ENCODE measurements at regions not wholly inside any gene's neighbourhood (a gene's known extent, or its start where the extent isn't known, plus 50 kb on each side); places are given as distances from the start of the nearest gene placed in this dataset.
A peak's percentile ranks its signal among the peaks of the same experiment; 100 is the strongest.

GRCh38 chr2:79259959-79260358 is 100.4 kb upstream of the REG3A start:
- TF ChIP-seq, protein P1, sequence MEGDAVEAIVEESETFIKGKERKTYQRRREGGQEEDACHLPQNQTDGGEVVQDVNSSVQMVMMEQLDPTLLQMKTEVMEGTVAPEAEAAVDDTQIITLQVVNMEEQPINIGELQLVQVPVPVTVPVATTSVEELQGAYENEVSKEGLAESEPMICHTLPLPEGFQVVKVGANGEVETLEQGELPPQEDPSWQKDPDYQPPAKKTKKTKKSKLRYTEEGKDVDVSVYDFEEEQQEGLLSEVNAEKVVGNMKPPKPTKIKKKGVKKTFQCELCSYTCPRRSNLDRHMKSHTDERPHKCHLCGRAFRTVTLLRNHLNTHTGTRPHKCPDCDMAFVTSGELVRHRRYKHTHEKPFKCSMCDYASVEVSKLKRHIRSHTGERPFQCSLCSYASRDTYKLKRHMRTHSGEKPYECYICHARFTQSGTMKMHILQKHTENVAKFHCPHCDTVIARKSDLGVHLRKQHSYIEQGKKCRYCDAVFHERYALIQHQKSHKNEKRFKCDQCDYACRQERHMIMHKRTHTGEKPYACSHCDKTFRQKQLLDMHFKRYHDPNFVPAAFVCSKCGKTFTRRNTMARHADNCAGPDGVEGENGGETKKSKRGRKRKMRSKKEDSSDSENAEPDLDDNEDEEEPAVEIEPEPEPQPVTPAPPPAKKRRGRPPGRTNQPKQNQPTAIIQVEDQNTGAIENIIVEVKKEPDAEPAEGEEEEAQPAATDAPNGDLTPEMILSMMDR (conservative IDR thresholded peaks at IDR 0.05 in 1 of 2, IDR thresholded peaks at IDR 0.05 in 1 of 2; ENCODE audit: low read depth in 1 of 2, low read length in 2 of 2) = no peak
- TF ChIP-seq EZH2 (IDR thresholded peaks at IDR 0.05; ENCODE audit: low read length, missing control alignments) = no peak
- no peak overlapping the region for H3K4me3 ChIP-seq (replicated peaks in 1 of 4; ENCODE audit: control extremely low read depth in 1 of 4, insufficient read depth in 1 of 4, low read depth in 3 of 4, low read length in 4 of 4)
- no peak overlapping the region for H3K4me2 ChIP-seq (ENCODE audit: extremely low read depth, insufficient read depth, low read length)
- no peak overlapping the region for H3K27ac ChIP-seq (ENCODE audit: insufficient read depth, low read length)
- no peaks in the 10 kb centered on the region for H3K9me3 ChIP-seq (ENCODE audit: control insufficient read depth, insufficient read depth, low read depth, low read length)
- no peaks in the 10 kb centered on the region for H3K4me1 ChIP-seq (ENCODE audit: control insufficient read depth, extremely low read depth, insufficient read depth, low read length)
- H3K36me3 ChIP-seq (ENCODE audit: control insufficient read depth, insufficient read depth, low read length) = no peaks in the 10 kb centered on the region
- H3K79me2 ChIP-seq (ENCODE audit: control insufficient read depth, insufficient read depth, low read length) = no peaks in the 10 kb centered on the region
- H3K9ac ChIP-seq (ENCODE audit: insufficient read depth, low read length) = no peak overlapping the region
- H2AFZ ChIP-seq (ENCODE audit: low read length) = no peak overlapping the region
- peak in 1 of 2 donors; percentile 0 for DNase-seq (ENCODE audit: low read depth in 2 of 2)
- H3K27me3 ChIP-seq (ENCODE audit: control insufficient read depth, insufficient read depth, low read length) = no peaks in the 10 kb centered on the region
- no peaks in the 10 kb centered on the region for H4K20me1 ChIP-seq (ENCODE audit: control insufficient read depth, extremely low read depth, insufficient read depth, low read length)

DNA sequence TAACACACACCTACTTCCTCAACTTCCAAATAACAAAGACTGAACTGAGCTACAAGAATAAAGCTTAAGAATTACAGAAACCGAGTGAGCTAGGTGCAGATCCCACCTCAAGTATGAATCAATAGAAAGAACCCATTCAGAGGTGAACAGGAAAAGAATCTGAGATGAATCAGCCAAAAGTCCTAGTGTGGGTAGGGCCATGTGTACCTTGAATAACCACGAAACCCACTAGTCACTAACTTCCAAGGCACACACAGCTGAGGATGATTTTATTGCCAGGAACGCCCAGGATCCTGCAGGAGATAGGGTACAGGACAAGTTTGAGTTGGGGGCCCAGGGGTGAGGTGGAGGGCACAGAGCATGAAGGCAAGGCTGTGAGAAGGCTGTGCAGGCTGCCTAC is 99.7 kb upstream of the REG3A start:
- H3K4me3 ChIP-seq (replicated peaks in 1 of 4; ENCODE audit: control extremely low read depth in 1 of 4, insufficient read depth in 1 of 4, low read depth in 3 of 4, low read length in 4 of 4) = no peak overlapping the region
- no peaks in the 10 kb centered on the region for H3K27me3 ChIP-seq (ENCODE audit: control insufficient read depth, insufficient read depth, low read length)
- no peaks in the 10 kb centered on the region for H3K79me2 ChIP-seq (ENCODE audit: control insufficient read depth, insufficient read depth, low read length)
- no peaks in the 10 kb centered on the region for H3K9me3 ChIP-seq (ENCODE audit: control insufficient read depth, insufficient read depth, low read depth, low read length)
- no peak overlapping the region for H3K9ac ChIP-seq (ENCODE audit: insufficient read depth, low read length)
- H4K20me1 ChIP-seq (ENCODE audit: control insufficient read depth, extremely low read depth, insufficient read depth, low read length) = no peaks in the 10 kb centered on the region
- no peak overlapping the region for H2AFZ ChIP-seq (ENCODE audit: low read length)
- H3K4me1 ChIP-seq (ENCODE audit: control insufficient read depth, extremely low read depth, insufficient read depth, low read length) = no peaks in the 10 kb centered on the region
- no peaks in the 10 kb centered on the region for H3K36me3 ChIP-seq (ENCODE audit: control insufficient read depth, insufficient read depth, low read length)
- H3K4me2 ChIP-seq (ENCODE audit: extremely low read depth, insufficient read depth, low read length) = no peak overlapping the region
- TF ChIP-seq, protein P1 (conservative IDR thresholded peaks at IDR 0.05 in 1 of 2, IDR thresholded peaks at IDR 0.05 in 1 of 2; ENCODE audit: low read depth in 1 of 2, low read length in 2 of 2) = no peak
- TF ChIP-seq EZH2 (IDR thresholded peaks at IDR 0.05; ENCODE audit: low read length, missing control alignments) = no peak
- no peak overlapping the region for H3K27ac ChIP-seq (ENCODE audit: insufficient read depth, low read length)
- no peak for DNase-seq (ENCODE audit: low read depth in 2 of 2)

- Histone ChIP-seq H3K27me3 (ENCODE audit: control insufficient read depth, insufficient read depth, low read length) (no peaks in the 10 kb centered on the region), H3K79me2 (ENCODE audit: control insufficient read depth, insufficient read depth, low read length) (no peaks in the 10 kb centered on the region), H3K4me3 (replicated peaks in 1 of 4; ENCODE audit: control extremely low read depth in 1 of 4, insufficient read depth in 1 of 4, low read depth in 3 of 4, low read length in 4 of 4) (no peak overlapping the region), H2AFZ (ENCODE audit: low read length) (no peak overlapping the region), H4K20me1 (ENCODE audit: control insufficient read depth, extremely low read depth, insufficient read depth, low read length) (no peaks in the 10 kb centered on the region), H3K27ac (ENCODE audit: insufficient read depth, low read length) (no peak overlapping the region), H3K9me3 (ENCODE audit: control insufficient read depth, insufficient read depth, low read depth, low read length) (no peaks in the 10 kb centered on the region), H3K9ac (ENCODE audit: insufficient read depth, low read length) (no peak overlapping the region), H3K4me2 (ENCODE audit: extremely low read depth, insufficient read depth, low read length) (no peak overlapping the region), H3K36me3 (ENCODE audit: control insufficient read depth, insufficient read depth, low read length) (no peaks in the 10 kb centered on the region), H3K4me1 (ENCODE audit: control insufficient read depth, extremely low read depth, insufficient read depth, low read length) (no peaks in the 10 kb centered on the region)
- TF ChIP-seq, protein P1 (conservative IDR thresholded peaks at IDR 0.05 in 1 of 2, IDR thresholded peaks at IDR 0.05 in 1 of 2; ENCODE audit: low read depth in 1 of 2, low read length in 2 of 2) = no peak
- no peak for TF ChIP-seq EZH2 (IDR thresholded peaks at IDR 0.05; ENCODE audit: low read length, missing control alignments)
- DNase-seq (ENCODE audit: low read depth in 2 of 2) = no peak
Observed at GRCh38 chr2:79253243-79253774, 93.8 kb upstream of the REG3A start.
